SKM-1 (cell line): ENCODE measurements at regions not wholly inside any gene's neighbourhood (a gene's known extent, or its start where the extent isn't known, plus 50 kb on each side); places are given as distances from the start of the nearest gene placed in this dataset.
"Not testable (repeated sequence)": the region's sequence is repeated elsewhere in the genome, so short reads cannot be mapped to it uniquely, and the experiment has no call there.

Source experiments
- DNase-seq: peaks from one replicate; lab custom pipeline; 2025; ENCODE audit not compliant: unreplicated experiment; lab: John Stamatoyannopoulos, UW

- no peak for DNase-seq
Observed at GRCh38 chr10:56547163-56547562, 186.1 kb upstream of the ZWINT start.

GRCh38 chr10:56537984-56538383 is 176.9 kb upstream of the ZWINT start:
- no peak for DNase-seq

GRCh38 chr10:56522166-56522565 is 161.1 kb upstream of the ZWINT start:
- no peak for DNase-seq

GRCh38 chr10:56508562-56508961 is 147.5 kb upstream of the ZWINT start:
- DNase-seq = no peak

- DNase-seq = no peak
Observed at GRCh38 chr10:56507033-56507432, 146.0 kb upstream of the ZWINT start.

GRCh38 chr10:56505555-56505954 is 144.5 kb upstream of the ZWINT start:
- DNase-seq = no peak

- DNase-seq = no peak
Observed at GRCh38 chr10:56496186-56496486, 135.1 kb upstream of the ZWINT start.

- DNase-seq = no peak
Observed at GRCh38 chr10:56487746-56488145, 126.7 kb upstream of the ZWINT start.

- no peak for DNase-seq
Observed at GRCh38 chr10:56481521-56482091, 120.5 kb upstream of the ZWINT start.

GRCh38 chr10:56472978-56473377 is 111.9 kb upstream of the ZWINT start:
- DNase-seq = no peak

GRCh38 chr10:56470701-56471100 is 109.6 kb upstream of the ZWINT start:
- DNase-seq = no peak

- no peak for DNase-seq
Observed at GRCh38 chr10:56469482-56469881, 108.4 kb upstream of the ZWINT start.

- DNase-seq = no peak
Observed at GRCh38 chr10:56466005-56466404, 104.9 kb upstream of the ZWINT start.

GRCh38 chr10:56449770-56450169 is 88.7 kb upstream of the ZWINT start:
- DNase-seq = no peak

- DNase-seq = not testable (repeated sequence)
Observed at GRCh38 chr10:56447613-56448012, 86.6 kb upstream of the ZWINT start.

- DNase-seq = not testable (repeated sequence)
Observed at GRCh38 chr10:56441337-56441736, 80.3 kb upstream of the ZWINT start.
